HEK293 (cell line): ENCODE measurements at regions not wholly inside any gene's neighbourhood (a gene's known extent, or its start where the extent isn't known, plus 50 kb on each side); places are given as distances from the start of the nearest gene placed in this dataset.

Source experiments
- CTCF ChIA-PET: fragments of 350-600 bp; formaldehyde crosslinking; extraction: SDS; loops from one replicate; lab custom pipeline; 2021; ENCODE audit warnings: antibody characterized with exemption; lab: Yijun Ruan, JAX
- POLR2A ChIA-PET: fragments of 300-600 bp; formaldehyde crosslinking; extraction: SDS; loops from one replicate; lab custom pipeline; 2020; ENCODE audit warnings: antibody characterized with exemption, inconsistent platforms; lab: Yijun Ruan, JAX
- H3K27ac ChIP-seq: fragments of 200-500 bp; sonication (Bioruptor generic); 2 replicates; pipeline ENCODE4 v1.5.1; 2014; ENCODE audit warnings: low read depth, low read length, control low read depth, inconsistent platforms; ENCODE audit errors: extremely low read depth
- H3K36me3 ChIP-seq, 2 experiments: fragments of 200-500 bp in 1 of 2; sonication (Bioruptor generic) in 1 of 2; 1 replicate in 1 of 2; 2 replicates in 1 of 2; pipeline ENCODE4 v1.5.1; 2014 to 2017; ENCODE audit warnings: inconsistent platforms in 2 of 2, low read length in 2 of 2; ENCODE audit not compliant: control insufficient read depth in 2 of 2, insufficient read depth in 1 of 2
- H3K4me1 ChIP-seq: fragments of 200-500 bp; sonication (Bioruptor generic); 2 replicates; pipeline ENCODE4 v1.5.1; 2014; ENCODE audit warnings: mild to moderate bottlenecking, low read length, inconsistent platforms; ENCODE audit not compliant: control insufficient read depth, insufficient read depth
- H3K4me3 ChIP-seq: 2 replicates; pipeline ENCODE4 v1.5.1; 2011; ENCODE audit warnings: low read depth, mild to moderate bottlenecking, control low read depth, low read length, moderate library complexity
- H3K9me3 ChIP-seq: fragments of 200-500 bp; sonication (Bioruptor generic); 2 replicates; pipeline ENCODE4 v1.5.1; 2014; ENCODE audit warnings: low read depth, low read length, inconsistent platforms; ENCODE audit not compliant: control insufficient read depth, insufficient read depth
- GLIS1 ChIP-seq: fragments of 450-650 bp; formaldehyde crosslinking; IDR thresholded peaks from 2 replicates; pipeline ENCODE4 v1.5.1; 2016; ENCODE audit warnings: missing biosample characterization, missing genetic modification characterization
- GLIS2 ChIP-seq: fragments of 450-650 bp; formaldehyde crosslinking; IDR thresholded peaks from 2 replicates; pipeline ENCODE4 v1.5.1; 2016; ENCODE audit warnings: missing biosample characterization, missing genetic modification characterization
- IKZF3 ChIP-seq: fragments of 450-650 bp; IDR thresholded peaks from 2 replicates; pipeline ENCODE4 v1.5.0; 2018; ENCODE audit warnings: missing biosample characterization, mild to moderate bottlenecking, missing genetic modification characterization, moderate library complexity
- RBAK ChIP-seq: fragments of 450-650 bp; formaldehyde crosslinking; IDR thresholded peaks from 2 replicates; pipeline ENCODE4 v1.5.1; 2016; ENCODE audit warnings: missing biosample characterization, missing genetic modification characterization
- REST ChIP-seq: fragments of 450-650 bp; formaldehyde crosslinking; IDR thresholded peaks from 2 replicates; pipeline ENCODE4 v1.5.1; 2016; ENCODE audit warnings: missing biosample characterization, missing genetic modification characterization
- SP7 ChIP-seq: fragments of 450-650 bp; formaldehyde crosslinking; IDR thresholded peaks from 2 replicates; pipeline ENCODE4 v1.5.1; 2016; ENCODE audit warnings: missing biosample characterization, missing genetic modification characterization
- TCF7L2 ChIP-seq: IDR thresholded peaks from 2 replicates; pipeline ENCODE4 v1.6.1; 2011; ENCODE audit warnings: low read depth, mild to moderate bottlenecking, inconsistent platforms, low read length, moderate library complexity, borderline replicate concordance
- YY1 ChIP-seq: fragments of 450-650 bp; formaldehyde crosslinking; IDR thresholded peaks from 2 replicates; pipeline ENCODE4 v1.5.1; 2018; ENCODE audit warnings: missing biosample characterization, missing genetic modification characterization
- ZBTB1 ChIP-seq: fragments of 450-650 bp; formaldehyde crosslinking; IDR thresholded peaks from 2 replicates; pipeline ENCODE4 v1.5.1; 2016; ENCODE audit warnings: missing biosample characterization, missing genetic modification characterization
- ZFHX2 ChIP-seq: fragments of 450-650 bp; formaldehyde crosslinking; conservative IDR thresholded peaks from 2 replicates; pipeline ENCODE4 v1.5.1; 2016; ENCODE audit warnings: missing biosample characterization, missing genetic modification characterization
- ZNF174 ChIP-seq: fragments of 450-650 bp; formaldehyde crosslinking; IDR thresholded peaks from 2 replicates; pipeline ENCODE4 v1.5.0; 2017; ENCODE audit warnings: missing biosample characterization, mild to moderate bottlenecking, missing genetic modification characterization
- ZNF292 ChIP-seq: fragments of 450-650 bp; formaldehyde crosslinking; IDR thresholded peaks from 2 replicates; pipeline ENCODE4 v1.5.1; 2016; ENCODE audit warnings: low read depth, missing biosample characterization, missing genetic modification characterization, borderline replicate concordance
- ZNF324 ChIP-seq: fragments of 450-650 bp; formaldehyde crosslinking; IDR thresholded peaks from 2 replicates; pipeline ENCODE4 v1.5.1; 2016; ENCODE audit warnings: missing biosample characterization, missing genetic modification characterization
- ZNF416 ChIP-seq: fragments of 450-650 bp; formaldehyde crosslinking; IDR thresholded peaks from 2 replicates; pipeline ENCODE4 v1.5.1; 2016; ENCODE audit warnings: missing biosample characterization, missing genetic modification characterization
- ZNF548 ChIP-seq: fragments of 450-650 bp; formaldehyde crosslinking; IDR thresholded peaks from 2 replicates; pipeline ENCODE4 v1.5.1; 2016; ENCODE audit warnings: missing biosample characterization, missing genetic modification characterization
- ZNF558 ChIP-seq: fragments of 450-650 bp; formaldehyde crosslinking; IDR thresholded peaks from 2 replicates; pipeline ENCODE4 v1.5.1; 2016; ENCODE audit warnings: missing biosample characterization, missing genetic modification characterization
- ZNF585B ChIP-seq: fragments of 450-650 bp; formaldehyde crosslinking; IDR thresholded peaks from 2 replicates; pipeline ENCODE4 v1.5.1; 2016; ENCODE audit warnings: missing biosample characterization, missing genetic modification characterization
- ZNF596 ChIP-seq: fragments of 450-650 bp; IDR thresholded peaks from 2 replicates; pipeline ENCODE4 v1.5.0; 2018; ENCODE audit warnings: missing biosample characterization, mild to moderate bottlenecking, missing genetic modification characterization, moderate library complexity
- ZNF692 ChIP-seq: fragments of 450-650 bp; formaldehyde crosslinking; IDR thresholded peaks from 2 replicates; pipeline ENCODE4 v1.5.1; 2016; ENCODE audit warnings: missing biosample characterization, missing genetic modification characterization
- TF ChIP-seq, protein P1 (sequence below): sonication (generic); formaldehyde crosslinking; IDR thresholded peaks from 2 replicates; pipeline ENCODE4 v1.8.1; 2022; ENCODE audit warnings: mild to moderate bottlenecking, moderate library complexity, missing genetic modification reagents
- TF ChIP-seq, protein P2 (sequence below): fragments of 450-650 bp; formaldehyde crosslinking; IDR thresholded peaks from 2 replicates; pipeline ENCODE4 v1.5.1; 2016; ENCODE audit warnings: missing biosample characterization, missing genetic modification characterization
- TF ChIP-seq, protein P3 (sequence below): fragments of 450-650 bp; formaldehyde crosslinking; optimal IDR thresholded peaks from 2 replicates; pipeline ENCODE3; 2016; ENCODE audit warnings: missing biosample characterization, mild to moderate bottlenecking, missing genetic modification characterization

DNA sequence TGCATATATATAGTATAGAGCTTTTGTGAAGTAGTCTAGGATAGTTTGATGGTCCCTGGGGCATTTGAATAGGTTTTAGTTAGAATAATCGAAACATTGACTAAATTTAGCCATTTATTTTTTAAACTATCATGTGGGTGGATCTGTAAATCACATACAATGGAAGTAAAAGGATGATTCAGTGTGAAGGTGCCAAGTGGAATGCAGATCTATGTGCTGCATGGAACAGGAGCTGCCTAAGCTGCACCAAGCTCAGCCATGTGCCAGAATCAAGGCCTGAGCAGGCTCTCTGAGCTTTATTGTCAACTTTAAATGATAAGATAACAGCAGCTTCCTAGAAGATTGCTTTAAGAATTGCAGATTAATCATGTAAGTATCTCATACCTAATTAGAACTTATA, 1996.2 kb upstream of the PIK3C3 start:
- CTCF ChIA-PET = no interaction called here
- H3K4me3 ChIP-seq = no peak overlapping the region
- no peaks in the 10 kb centered on the region for H3K36me3 ChIP-seq
- TF ChIP-seq, protein P1, sequence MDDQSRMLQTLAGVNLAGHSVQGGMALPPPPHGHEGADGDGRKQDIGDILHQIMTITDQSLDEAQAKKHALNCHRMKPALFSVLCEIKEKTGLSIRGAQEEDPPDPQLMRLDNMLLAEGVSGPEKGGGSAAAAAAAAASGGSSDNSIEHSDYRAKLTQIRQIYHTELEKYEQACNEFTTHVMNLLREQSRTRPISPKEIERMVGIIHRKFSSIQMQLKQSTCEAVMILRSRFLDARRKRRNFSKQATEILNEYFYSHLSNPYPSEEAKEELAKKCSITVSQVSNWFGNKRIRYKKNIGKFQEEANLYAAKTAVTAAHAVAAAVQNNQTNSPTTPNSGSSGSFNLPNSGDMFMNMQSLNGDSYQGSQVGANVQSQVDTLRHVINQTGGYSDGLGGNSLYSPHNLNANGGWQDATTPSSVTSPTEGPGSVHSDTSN = no peak
- TF ChIP-seq ZNF324 (tag by site-specific recombination) (no peak), RBAK (tag by site-specific recombination) (no peak), ZNF292 (tag by site-specific recombination) (no peak), ZNF174 (tag by site-specific recombination) (no peak), TCF7L2 (no peak), ZNF692 (tag by site-specific recombination) (no peak), ZFHX2 (tag by site-specific recombination) (no peak)
- TF ChIP-seq, protein P2, sequence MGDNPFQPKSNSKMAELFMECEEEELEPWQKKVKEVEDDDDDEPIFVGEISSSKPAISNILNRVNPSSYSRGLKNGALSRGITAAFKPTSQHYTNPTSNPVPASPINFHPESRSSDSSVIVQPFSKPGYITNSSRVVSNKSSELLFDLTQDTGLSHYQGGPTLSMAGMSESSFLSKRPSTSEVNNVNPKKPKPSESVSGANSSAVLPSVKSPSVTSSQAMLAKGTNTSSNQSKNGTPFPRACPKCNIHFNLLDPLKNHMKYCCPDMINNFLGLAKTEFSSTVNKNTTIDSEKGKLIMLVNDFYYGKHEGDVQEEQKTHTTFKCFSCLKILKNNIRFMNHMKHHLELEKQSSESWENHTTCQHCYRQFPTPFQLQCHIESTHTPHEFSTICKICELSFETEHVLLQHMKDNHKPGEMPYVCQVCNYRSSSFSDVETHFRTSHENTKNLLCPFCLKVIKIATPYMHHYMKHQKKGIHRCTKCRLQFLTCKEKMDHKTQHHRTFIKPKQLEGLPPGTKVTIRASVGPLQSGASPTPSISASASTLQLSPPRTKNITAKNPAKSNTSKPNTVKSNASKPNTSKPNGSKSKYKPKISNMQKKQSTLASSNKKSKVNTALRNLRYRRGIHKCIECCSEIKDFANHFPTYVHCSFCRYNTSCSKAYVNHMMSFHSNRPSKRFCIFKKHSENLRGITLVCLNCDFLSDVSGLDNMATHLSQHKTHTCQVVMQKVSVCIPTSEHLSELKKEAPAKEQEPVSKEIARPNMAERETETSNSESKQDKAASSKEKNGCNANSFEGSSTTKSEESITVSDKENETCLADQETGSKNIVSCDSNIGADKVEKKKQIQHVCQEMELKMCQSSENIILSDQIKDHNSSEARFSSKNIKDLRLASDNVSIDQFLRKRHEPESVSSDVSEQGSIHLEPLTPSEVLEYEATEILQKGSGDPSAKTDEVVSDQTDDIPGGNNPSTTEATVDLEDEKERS = no peak
- TF ChIP-seq, all 188 proteins: peak for 0
- no peaks in the 10 kb centered on the region for H3K9me3 ChIP-seq
- POLR2A ChIA-PET = no interaction called here
- no peaks in the 10 kb centered on the region for H3K4me1 ChIP-seq
- no peak overlapping the region for H3K27ac ChIP-seq

DNA sequence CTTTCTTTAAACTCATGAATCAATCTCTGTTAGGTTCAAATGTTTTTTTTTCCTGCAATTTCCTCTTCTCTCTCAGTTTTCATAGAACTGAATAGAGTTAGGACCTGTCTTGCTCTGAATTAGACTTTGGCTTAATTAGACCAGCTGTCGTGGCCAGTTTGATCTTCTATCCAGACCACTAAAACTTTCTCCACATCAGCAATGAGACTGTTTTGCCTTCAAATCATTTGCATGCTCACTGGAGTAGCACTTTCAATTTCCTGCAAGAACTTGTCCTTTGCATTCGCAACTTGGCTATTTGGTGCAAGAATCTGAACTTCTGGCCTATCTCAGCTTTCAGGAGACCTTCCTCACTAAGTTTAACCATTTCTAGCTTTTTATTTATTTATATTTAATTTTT, 2002.2 kb upstream of the PIK3C3 start:
- Histone ChIP-seq H3K36me3 (no peaks in the 10 kb centered on the region), H3K9me3 (no peaks in the 10 kb centered on the region), H3K4me1 (no peaks in the 10 kb centered on the region), H3K27ac (no peak overlapping the region), H3K4me3 (no peak overlapping the region)
- ChIA-PET POLR2A (no interaction called here), CTCF (interaction anchor here (0.6 to 0.7 kb wide), 3 partner anchors 14 to 1137 kb away, joined by 3 to 5 read pairs (median 4); no protein-coding TSS in a partner anchor)
- TF ChIP-seq ZBTB1 (no peak), ZNF596 (tag by site-specific recombination) (no peak), ZNF692 (tag by site-specific recombination) (no peak), GLIS1 (tag by site-specific recombination) (no peak), IKZF3 (tag by site-specific recombination) (no peak), YY1 (tag by site-specific recombination) (no peak), TCF7L2 (no peak), REST (tag by site-specific recombination) (no peak), ZNF548 (tag by site-specific recombination) (no peak), ZNF416 (tag by site-specific recombination) (no peak), GLIS2 (tag by site-specific recombination) (no peak), ZNF585B (no peak), ZNF558 (no peak), SP7 (tag by site-specific recombination) (no peak)
- TF ChIP-seq, protein P3, sequence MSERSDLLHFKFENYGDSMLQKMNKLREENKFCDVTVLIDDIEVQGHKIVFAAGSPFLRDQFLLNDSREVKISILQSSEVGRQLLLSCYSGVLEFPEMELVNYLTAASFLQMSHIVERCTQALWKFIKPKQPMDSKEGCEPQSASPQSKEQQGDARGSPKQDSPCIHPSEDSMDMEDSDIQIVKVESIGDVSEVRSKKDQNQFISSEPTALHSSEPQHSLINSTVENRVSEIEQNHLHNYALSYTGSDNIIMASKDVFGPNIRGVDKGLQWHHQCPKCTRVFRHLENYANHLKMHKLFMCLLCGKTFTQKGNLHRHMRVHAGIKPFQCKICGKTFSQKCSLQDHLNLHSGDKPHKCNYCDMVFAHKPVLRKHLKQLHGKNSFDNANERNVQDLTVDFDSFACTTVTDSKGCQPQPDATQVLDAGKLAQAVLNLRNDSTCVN = no peak
